Gastroesophageal sphincter (tissue), 4 donors: ENCODE measurements at regions not wholly inside any gene's neighbourhood (a gene's known extent, or its start where the extent isn't known, plus 50 kb on each side); places are given as distances from the start of the nearest gene placed in this dataset.

Experiments
- ATAC-seq: fragments of 150-250 bp; one replicate; pipeline ENCODE4 v1.9.1; 2016; ENCODE audit warnings: mild to moderate bottlenecking, moderate library complexity
- H3K27ac ChIP-seq, 4 donors: fragments of 200-600 bp; sonication (generic) in 3 of 4; 1 replicate in 3 of 4; 2 replicates in 1 of 4; pipeline ENCODE4 v1.5.1; 2016 to 2019
- H3K27me3 ChIP-seq: fragments of 200-600 bp; sonication (generic); one replicate; pipeline ENCODE4 v1.5.1; 2019
- H3K36me3 ChIP-seq, 2 donors: fragments of 200-600 bp; sonication (generic); one replicate each; pipeline ENCODE4 v1.5.1; 2019; ENCODE audit warnings: control low read depth in 1 of 2
- H3K4me1 ChIP-seq, 3 donors: fragments of 200-600 bp; sonication (generic); 1 replicate in 2 of 3; 2 replicates in 1 of 3; pipeline ENCODE4 v1.5.1; 2016 to 2019; ENCODE audit warnings: control low read depth in 2 of 3
- H3K4me3 ChIP-seq, 2 donors: fragments of 200-600 bp; sonication (generic); one replicate each; pipeline ENCODE4 v1.5.1; 2019; ENCODE audit warnings: mild to moderate bottlenecking in 1 of 2, moderate library complexity in 1 of 2
- H3K9me3 ChIP-seq, 3 donors: fragments of 200-600 bp; sonication (generic); one replicate each; pipeline ENCODE4 v1.5.1; 2017 to 2019; ENCODE audit warnings: control low read depth in 2 of 3
- EP300 ChIP-seq: sonication (generic); formaldehyde crosslinking; IDR thresholded peaks from one replicate; pipeline ENCODE4 v1.6.1; 2017; ENCODE audit warnings: antibody characterized with exemption, mild to moderate bottlenecking
- POLR2A ChIP-seq, 2 donors: fragments of 450-650 bp; IDR thresholded peaks; one replicate each; pipeline ENCODE4 v1.6.1; 2017; ENCODE audit warnings: antibody characterized with exemption in 2 of 2, mild to moderate bottlenecking in 2 of 2, moderate library complexity in 1 of 2
- POLR2AphosphoS5 ChIP-seq: sonication (generic); formaldehyde crosslinking; IDR thresholded peaks from one replicate; pipeline ENCODE4 v1.6.1; 2017; ENCODE audit warnings: antibody characterized with exemption
- WGBS, 2 donors: methylation state at CpG; one replicate each; pipeline ENCODE4 v1.1.5; 2018; ENCODE audit warnings: low coverage in 1 of 2; 5-methylcytosine and 5-hydroxymethylcytosine counted together
- TF ChIP-seq, protein P1 (sequence below), 4 experiments: fragments of 200-600 bp in 2 of 4; fragments of 450-650 bp in 2 of 4; sonication (generic) in 1 of 4; IDR thresholded peaks; one replicate each; pipeline ENCODE4 v1.5.1; 2017 to 2019; ENCODE audit warnings: antibody characterized with exemption in 4 of 4, mild to moderate bottlenecking in 2 of 4, moderate library complexity in 2 of 4

DNA sequence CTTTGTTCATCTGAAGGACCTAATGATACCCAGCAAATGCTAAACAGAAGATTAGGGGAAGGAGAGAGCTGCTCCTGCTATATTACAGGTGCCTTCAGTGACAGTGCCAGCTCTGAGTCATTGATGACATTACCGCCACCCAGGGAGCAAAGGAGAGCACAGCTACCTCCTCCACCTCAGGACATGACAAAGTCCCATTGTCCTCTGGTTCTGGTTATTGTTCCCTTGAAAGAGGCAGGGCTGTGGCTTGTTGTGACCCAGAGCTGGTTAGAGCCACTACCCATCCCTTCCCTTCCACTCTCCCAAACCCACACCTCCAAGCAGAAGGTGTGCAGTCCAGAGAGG is 363.5 kb upstream of the DUSP10 start:
- Histone ChIP-seq H3K36me3 (no peaks in the 10 kb centered on the region), H3K4me3 (no peak overlapping the region), H3K27me3 (no peaks in the 10 kb centered on the region), H3K4me1 (peaks cover 0 to 9% (median 0%) of the 10 kb centered on the region in 3 donors), H3K27ac (no peak overlapping the region), H3K9me3 (no peaks in the 10 kb centered on the region)
- TF ChIP-seq POLR2AphosphoS5 (no peak), POLR2A (IDR thresholded peaks at IDR 0.05) (no peak)
- 25 to 80% methylated on average over 1 of the region's 1 CpG for WGBS, 2 donors
- ATAC-seq, result no peak

DNA sequence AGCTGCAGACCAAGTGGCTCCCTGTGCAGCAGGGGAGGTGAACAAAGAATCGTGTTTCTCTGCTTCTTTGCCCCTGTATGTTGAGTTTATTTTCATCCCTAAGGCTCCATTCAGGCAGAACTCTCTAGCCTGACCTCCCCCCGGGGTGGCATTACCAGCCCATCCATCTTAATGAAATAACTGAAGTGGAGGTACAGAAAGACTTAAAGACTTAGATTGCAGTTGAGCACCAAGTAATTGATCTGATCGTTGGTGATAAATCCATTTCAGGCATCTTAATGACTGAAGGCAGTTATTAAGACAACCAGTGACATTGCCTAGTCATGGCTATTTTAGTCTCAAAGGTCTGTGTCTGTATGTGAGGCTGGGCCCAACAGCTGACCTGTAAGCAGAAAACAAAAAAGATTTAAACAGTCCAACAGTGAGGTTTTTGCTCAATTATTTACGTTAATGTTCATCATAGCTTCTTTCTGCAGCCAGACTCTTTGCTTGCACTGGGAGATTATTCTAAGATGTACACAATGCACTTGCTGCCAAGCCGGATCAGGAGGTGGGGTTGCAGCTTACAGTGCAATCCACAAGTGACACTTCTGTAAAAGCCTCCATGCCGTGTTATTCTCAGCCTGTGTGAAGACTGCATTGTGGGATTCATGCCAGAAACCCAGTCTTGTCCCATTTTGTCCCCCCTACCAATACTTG is 363.0 kb upstream of the DUSP10 start:
- no peak for ATAC-seq
- Histone ChIP-seq H3K27me3 (no peaks in the 10 kb centered on the region), H3K27ac (no peak overlapping the region), H3K36me3 (no peaks in the 10 kb centered on the region), H3K4me1 (peaks cover 0 to 9% (median 0%) of the 10 kb centered on the region in 3 donors), H3K4me3 (no peak overlapping the region), H3K9me3 (no peaks in the 10 kb centered on the region)
- TF ChIP-seq POLR2A (IDR thresholded peaks at IDR 0.05) (no peak), POLR2AphosphoS5 (no peak)
- TF ChIP-seq, protein P1, sequence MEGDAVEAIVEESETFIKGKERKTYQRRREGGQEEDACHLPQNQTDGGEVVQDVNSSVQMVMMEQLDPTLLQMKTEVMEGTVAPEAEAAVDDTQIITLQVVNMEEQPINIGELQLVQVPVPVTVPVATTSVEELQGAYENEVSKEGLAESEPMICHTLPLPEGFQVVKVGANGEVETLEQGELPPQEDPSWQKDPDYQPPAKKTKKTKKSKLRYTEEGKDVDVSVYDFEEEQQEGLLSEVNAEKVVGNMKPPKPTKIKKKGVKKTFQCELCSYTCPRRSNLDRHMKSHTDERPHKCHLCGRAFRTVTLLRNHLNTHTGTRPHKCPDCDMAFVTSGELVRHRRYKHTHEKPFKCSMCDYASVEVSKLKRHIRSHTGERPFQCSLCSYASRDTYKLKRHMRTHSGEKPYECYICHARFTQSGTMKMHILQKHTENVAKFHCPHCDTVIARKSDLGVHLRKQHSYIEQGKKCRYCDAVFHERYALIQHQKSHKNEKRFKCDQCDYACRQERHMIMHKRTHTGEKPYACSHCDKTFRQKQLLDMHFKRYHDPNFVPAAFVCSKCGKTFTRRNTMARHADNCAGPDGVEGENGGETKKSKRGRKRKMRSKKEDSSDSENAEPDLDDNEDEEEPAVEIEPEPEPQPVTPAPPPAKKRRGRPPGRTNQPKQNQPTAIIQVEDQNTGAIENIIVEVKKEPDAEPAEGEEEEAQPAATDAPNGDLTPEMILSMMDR (IDR thresholded peaks at IDR 0.05), result no peak
- 9 to 33% methylated on average over 5 to 6 of the region's 6 CpGs for WGBS, 2 donors

DNA sequence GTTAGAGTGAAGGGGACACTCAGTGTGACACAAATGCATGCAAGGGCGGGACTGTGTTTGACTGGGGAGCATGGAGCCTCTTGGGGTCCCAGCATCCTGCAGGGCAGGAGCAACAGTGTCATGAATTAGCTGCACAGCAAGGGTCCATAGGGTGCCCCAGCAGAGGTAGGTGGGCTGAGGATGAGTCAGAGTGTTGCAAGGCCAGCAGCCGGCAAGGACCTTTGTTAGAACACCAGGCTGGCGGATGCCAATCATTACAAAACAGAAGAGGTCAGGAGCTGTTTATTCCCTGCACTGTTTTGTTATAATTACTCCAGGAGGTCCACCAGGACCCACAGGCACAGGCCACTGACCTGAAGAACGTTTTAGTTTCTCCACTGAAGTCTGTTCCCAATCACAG is 362.2 kb upstream of the DUSP10 start:
- 96% methylated on average over 3 of the region's 4 CpGs; no CpG with 5 or more reads in 1 of the 2 donors for WGBS, 2 donors
- TF ChIP-seq, protein P1 (IDR thresholded peaks at IDR 0.05), result no peak
- no peak for TF ChIP-seq POLR2A (IDR thresholded peaks at IDR 0.05)
- no peak for TF ChIP-seq POLR2AphosphoS5
- no peak for TF ChIP-seq EP300
- Histone ChIP-seq H3K27me3 (no peaks in the 10 kb centered on the region), H3K4me1 (peaks cover 0 to 9% (median 0%) of the 10 kb centered on the region in 3 donors), H3K4me3 (no peak overlapping the region), H3K9me3 (no peaks in the 10 kb centered on the region), H3K36me3 (no peaks in the 10 kb centered on the region), H3K27ac (no peak overlapping the region)
- no peak for ATAC-seq

DNA sequence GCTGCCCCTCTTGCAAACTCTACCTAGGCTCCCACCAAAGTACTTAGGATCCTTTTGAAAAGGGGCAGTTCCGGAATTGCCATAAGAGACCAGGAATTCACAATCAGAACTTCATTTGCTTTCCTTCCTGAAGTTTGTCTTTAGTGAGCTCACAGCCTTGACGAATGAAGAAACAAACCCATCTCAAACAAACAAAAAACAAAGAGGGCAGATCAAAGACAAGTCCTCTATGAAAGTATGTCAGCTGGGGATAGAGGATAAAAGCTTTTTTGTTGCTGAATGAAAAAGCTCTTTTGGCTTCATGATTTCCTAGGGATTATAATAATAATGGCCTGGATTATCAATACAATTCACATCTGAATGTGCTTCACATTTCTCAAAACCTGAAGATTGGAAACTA is 357.9 kb upstream of the DUSP10 start:
- WGBS, 2 donors, result 29 to 48% methylated on average over 1 to 2 of the region's 2 CpGs
- Histone ChIP-seq H3K4me3 (no peak overlapping the region), H3K36me3 (no peaks in the 10 kb centered on the region), H3K27ac (no peak overlapping the region), H3K9me3 (no peaks in the 10 kb centered on the region), H3K27me3 (no peaks in the 10 kb centered on the region), H3K4me1 (peaks cover 0 to 4% (median 0%) of the 10 kb centered on the region in 3 donors)
- no peak for ATAC-seq
- TF ChIP-seq, protein P1 (IDR thresholded peaks at IDR 0.05), result no peak
- TF ChIP-seq POLR2A (IDR thresholded peaks at IDR 0.05) (no peak), EP300 (no peak), POLR2AphosphoS5 (no peak)

DNA sequence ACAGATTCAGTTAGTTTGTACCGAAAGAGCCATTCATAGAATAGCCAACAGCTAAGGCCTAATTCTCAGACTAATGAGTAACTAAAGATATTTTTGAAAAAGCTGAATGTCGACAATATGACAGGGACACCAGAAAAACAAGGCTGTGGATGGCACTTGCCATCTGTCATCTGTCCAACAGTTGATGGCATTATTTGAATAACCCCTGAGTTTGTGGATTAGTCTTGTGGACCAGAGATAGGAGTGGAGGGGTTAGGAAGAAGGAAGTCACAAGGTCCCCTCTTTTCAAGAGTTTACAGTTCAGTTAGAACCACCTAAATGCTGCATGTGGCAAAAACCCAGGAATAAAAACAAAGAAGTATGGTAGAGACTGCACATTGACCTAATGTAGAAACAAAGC is 356.5 kb upstream of the DUSP10 start:
- Histone ChIP-seq H3K27ac (no peak overlapping the region), H3K36me3 (no peaks in the 10 kb centered on the region), H3K27me3 (no peaks in the 10 kb centered on the region), H3K4me3 (no peak overlapping the region), H3K9me3 (no peaks in the 10 kb centered on the region), H3K4me1 (no peaks in the 10 kb centered on the region)
- TF ChIP-seq POLR2AphosphoS5, result no peak
- no peak for TF ChIP-seq POLR2A (IDR thresholded peaks at IDR 0.05)
- no peak for TF ChIP-seq EP300
- TF ChIP-seq, protein P1 (IDR thresholded peaks at IDR 0.05), result no peak
- 59 to 88% methylated on average over 2 of the region's 2 CpGs for WGBS, 2 donors
- ATAC-seq, result no peak
